ENCODE measurements at regions not wholly inside any gene's neighbourhood (a gene's known extent, or its start where the extent isn't known, plus 50 kb on each side); places are given as distances from the start of the nearest gene placed in this dataset.

GRCh38 chr11:103676413-103676812 lies 360.0 kb upstream of the DDI1 start:
- H3K4me2 ChIP-seq: no peak overlapping the region
- BruUV-seq (replicated peaks): no TSS peak
- H3K27ac ChIP-seq: no peak overlapping the region
- ChIA-PET POLR2A (ENCODE audit: unreplicated experiment) (no interaction called here), CTCF (no interaction called here)
- no peaks in the 10 kb centered on the region for H3K4me1 ChIP-seq (replicated peaks; ENCODE audit: insufficient read depth)
- no peak overlapping the region for H3K4me3 ChIP-seq
- H3K79me2 ChIP-seq (ENCODE audit: low read depth): no peaks in the 10 kb centered on the region
- TF ChIP-seq EZH2 (IDR thresholded peaks at IDR 0.05; ENCODE audit: low read depth) (no peak), CTCF (conservative IDR thresholded peaks at IDR 0.05) (no peak)
- H3F3A ChIP-seq (ENCODE audit: insufficient read depth, low read depth): no peaks in the 10 kb centered on the region
- no peaks in the 10 kb centered on the region for H3K36me3 ChIP-seq (ENCODE audit: low read depth)
- H3K9me3 ChIP-seq (ENCODE audit: insufficient read depth, low read depth): peaks cover 9% of the 10 kb centered on the region
- H3K9me2 ChIP-seq (ENCODE audit: insufficient read depth): no peaks in the 10 kb centered on the region
- intact Hi-C loops (cut with micrococcal nuclease; ENCODE audit: unreplicated experiment): no loop called here
- H2AFZ ChIP-seq: no peak overlapping the region
- H4K20me1 ChIP-seq (ENCODE audit: insufficient read depth): no peaks in the 10 kb centered on the region
- no peak for DNase-seq
- no peaks in the 10 kb centered on the region for H3K27me3 ChIP-seq (ENCODE audit: insufficient read depth, low read depth)

GRCh38 chr11:103680826-103681225 lies 355.6 kb upstream of the DDI1 start:
- TF ChIP-seq EZH2 (IDR thresholded peaks at IDR 0.05; ENCODE audit: low read depth) (no peak), CTCF (conservative IDR thresholded peaks at IDR 0.05) (no peak)
- BruUV-seq (replicated peaks): no TSS peak
- Histone ChIP-seq H3K27ac (no peak overlapping the region), H3K4me3 (no peak overlapping the region), H2AFZ (peak overlapping the region; percentile 63; the same call in 1 of the 2 replicates), H3K4me2 (no peak overlapping the region), H4K20me1 (ENCODE audit: insufficient read depth) (no peaks in the 10 kb centered on the region), H3K9me2 (ENCODE audit: insufficient read depth) (no peaks in the 10 kb centered on the region), H3K27me3 (ENCODE audit: insufficient read depth, low read depth) (no peaks in the 10 kb centered on the region), H3K36me3 (ENCODE audit: low read depth) (no peaks in the 10 kb centered on the region), H3K4me1 (replicated peaks; ENCODE audit: insufficient read depth) (no peaks in the 10 kb centered on the region), H3K79me2 (ENCODE audit: low read depth) (no peaks in the 10 kb centered on the region), H3K9me3 (ENCODE audit: insufficient read depth, low read depth) (peaks cover 9% of the 10 kb centered on the region; the same call in 1 of the 2 replicates), H3F3A (ENCODE audit: insufficient read depth, low read depth) (no peaks in the 10 kb centered on the region)
- CTCF ChIA-PET: no interaction called here
- intact Hi-C loops (cut with micrococcal nuclease; ENCODE audit: unreplicated experiment): loop anchor here (5.0 kb wide), 2 partner anchors 74 to 481 kb away; partner anchors contain the start of gene PDGFD
- DNase-seq: no peak
- POLR2A ChIA-PET (ENCODE audit: unreplicated experiment): no interaction called here

- no peaks in the 10 kb centered on the region for H3K4me1 ChIP-seq (replicated peaks; ENCODE audit: insufficient read depth)
- TF ChIP-seq CTCF (conservative IDR thresholded peaks at IDR 0.05) (no peak), EZH2 (IDR thresholded peaks at IDR 0.05; ENCODE audit: low read depth) (no peak)
- CTCF ChIA-PET: no interaction called here
- no peak overlapping the region for H3K4me3 ChIP-seq
- no peaks in the 10 kb centered on the region for H3K36me3 ChIP-seq (ENCODE audit: low read depth)
- peaks cover 2% of the 10 kb centered on the region; the same call in 1 of the 2 replicates for H3K9me3 ChIP-seq (ENCODE audit: insufficient read depth, low read depth)
- no peaks in the 10 kb centered on the region for H3K79me2 ChIP-seq (ENCODE audit: low read depth)
- POLR2A ChIA-PET (ENCODE audit: unreplicated experiment): no interaction called here
- no peak overlapping the region for H3K27ac ChIP-seq
- intact Hi-C loops (cut with micrococcal nuclease; ENCODE audit: unreplicated experiment): loop anchor here (2.0 to 5.0 kb wide), 3 partner anchors 75 to 480 kb away; partner anchors contain the start of gene PDGFD
- no peak overlapping the region for H3K4me2 ChIP-seq
- no peaks in the 10 kb centered on the region for H4K20me1 ChIP-seq (ENCODE audit: insufficient read depth)
- peak overlapping the region; percentile 23 for H2AFZ ChIP-seq
- BruUV-seq (replicated peaks): no TSS peak
- H3F3A ChIP-seq (ENCODE audit: insufficient read depth, low read depth): no peaks in the 10 kb centered on the region
- DNase-seq: no peak
- H3K27me3 ChIP-seq (ENCODE audit: insufficient read depth, low read depth): no peaks in the 10 kb centered on the region
- no peaks in the 10 kb centered on the region for H3K9me2 ChIP-seq (ENCODE audit: insufficient read depth)
Measured at GRCh38 chr11:103681855-103682254, 354.6 kb upstream of the DDI1 start.

All from PC-9 (cell line).